ENCODE measurements at regions not wholly inside any gene's neighbourhood (a gene's known extent, or its start where the extent isn't known, plus 50 kb on each side); places are given as distances from the start of the nearest gene placed in this dataset.

GRCh38 chr5:27571681-27572080 is 533.3 kb upstream of the CDH9 start:
- DNase-seq (ENCODE audit: low spot score) = no peak

GRCh38 chr5:27568811-27569210 is 530.4 kb upstream of the CDH9 start:
- no peak for DNase-seq (ENCODE audit: low spot score)

- DNase-seq (ENCODE audit: low spot score) = no peak
Measured at GRCh38 chr5:27561408-27561807, 523.0 kb upstream of the CDH9 start.

GRCh38 chr5:27548484-27548883 is 510.1 kb upstream of the CDH9 start:
- no peak for DNase-seq (ENCODE audit: low spot score)

GRCh38 chr5:27535031-27535557 is 496.7 kb upstream of the CDH9 start:
- no peak for DNase-seq (ENCODE audit: low spot score)

- DNase-seq (ENCODE audit: low spot score) = no peak
Measured at GRCh38 chr5:27532305-27532704, 493.9 kb upstream of the CDH9 start.

GRCh38 chr5:27524515-27524914 is 486.1 kb upstream of the CDH9 start:
- DNase-seq (ENCODE audit: low spot score) = no peak

GRCh38 chr5:27523629-27524028 is 485.2 kb upstream of the CDH9 start:
- DNase-seq (ENCODE audit: low spot score) = no peak

- no peak for DNase-seq (ENCODE audit: low spot score)
Measured at GRCh38 chr5:27516437-27516836, 478.1 kb upstream of the CDH9 start.

GRCh38 chr5:27511061-27511460 is 472.7 kb upstream of the CDH9 start:
- no peak for DNase-seq (ENCODE audit: low spot score)

- no peak for DNase-seq (ENCODE audit: low spot score)
Measured at GRCh38 chr5:27503813-27504212, 465.4 kb upstream of the CDH9 start.

- no peak for DNase-seq (ENCODE audit: low spot score)
Measured at GRCh38 chr5:27502236-27502635, 463.9 kb upstream of the CDH9 start.

GRCh38 chr5:27497491-27497890 is 459.1 kb upstream of the CDH9 start:
- DNase-seq (ENCODE audit: low spot score) = no peak

GRCh38 chr5:27494887-27495286 is 456.5 kb upstream of the CDH9 start:
- DNase-seq (ENCODE audit: low spot score) = no peak

- DNase-seq (ENCODE audit: low spot score) = no peak
Measured at GRCh38 chr5:27491746-27492439, 453.5 kb upstream of the CDH9 start.

- DNase-seq (ENCODE audit: low spot score) = no peak
Measured at GRCh38 chr5:27491047-27491446, 452.7 kb upstream of the CDH9 start.

GRCh38 chr5:27489701-27490100 is 451.3 kb upstream of the CDH9 start:
- DNase-seq (ENCODE audit: low spot score) = no peak

- no peak for DNase-seq (ENCODE audit: low spot score)
Measured at GRCh38 chr5:27482663-27483062, 444.3 kb upstream of the CDH9 start.

GRCh38 chr5:27479859-27480258 is 441.5 kb upstream of the CDH9 start:
- DNase-seq (ENCODE audit: low spot score) = no peak

- DNase-seq (ENCODE audit: low spot score) = no peak
Measured at GRCh38 chr5:27477550-27477949, 439.2 kb upstream of the CDH9 start.

GRCh38 chr5:27476356-27476988 is 438.1 kb upstream of the CDH9 start:
- no peak for DNase-seq (ENCODE audit: low spot score)

- DNase-seq (ENCODE audit: low spot score) = no peak
Measured at GRCh38 chr5:27475063-27475462, 436.7 kb upstream of the CDH9 start.

- no peak for DNase-seq (ENCODE audit: low spot score)
Measured at GRCh38 chr5:27474395-27474794, 436.0 kb upstream of the CDH9 start.

All from mesenteric fat pad (tissue), 1 donor.